Neural progenitor cell (in vitro differentiated cells): ENCODE measurements at regions not wholly inside any gene's neighbourhood (a gene's known extent, or its start where the extent isn't known, plus 50 kb on each side); places are given as distances from the start of the nearest gene placed in this dataset.

Experiments
- CTCF ChIP-seq: fragments of 200-600 bp; sonication (generic); IDR thresholded peaks from 2 replicates; pipeline ENCODE4 v1.5.1; 2017; ENCODE audit warnings: antibody characterized with exemption, mild to moderate bottlenecking
- EZH2 ChIP-seq: fragments of 200-600 bp; sonication (generic); IDR thresholded peaks from 2 replicates; pipeline ENCODE4 v1.6.1; 2017; ENCODE audit warnings: antibody characterized with exemption, mild to moderate bottlenecking, moderate library complexity

GRCh38 chr11:39221550-39222138 lies 2237.8 kb downstream of the LRRC4C start:
- TF ChIP-seq CTCF, result no peak
- TF ChIP-seq EZH2, result no peak
